ENCODE measurements at regions not wholly inside any gene's neighbourhood (a gene's known extent, or its start where the extent isn't known, plus 50 kb on each side); places are given as distances from the start of the nearest gene placed in this dataset.

DNA sequence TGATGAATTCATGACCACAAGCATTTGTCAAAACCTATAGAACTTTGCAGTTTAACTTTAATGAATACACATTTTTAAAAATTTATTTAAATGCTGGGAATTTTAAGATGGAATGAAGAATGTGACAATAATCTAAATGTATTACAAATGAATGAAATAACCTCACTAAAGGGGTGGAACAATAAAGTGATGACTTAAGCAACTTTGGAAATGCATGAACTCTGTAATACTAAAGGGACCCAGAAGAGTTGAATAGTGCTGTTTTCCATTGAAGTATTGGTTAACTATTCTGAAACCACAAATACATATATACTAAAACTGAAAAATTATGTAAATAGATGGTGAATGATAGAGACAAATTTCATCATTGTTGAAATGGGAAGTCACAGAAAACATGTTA lies 1395.1 kb downstream of the NCAM2 start:
- TF ChIP-seq LEF1 (IDR thresholded peaks at IDR 0.05; ENCODE audit: borderline replicate concordance) (no peak), BHLHE40 (IDR thresholded peaks at IDR 0.05; ENCODE audit: borderline replicate concordance) (no peak)
